Uterus (tissue), 2 donors: ENCODE measurements at regions not wholly inside any gene's neighbourhood (a gene's known extent, or its start where the extent isn't known, plus 50 kb on each side); places are given as distances from the start of the nearest gene placed in this dataset.

Experiments
- POLR2A ChIP-seq, 2 donors: fragments of 450-650 bp; IDR thresholded peaks; one replicate each; pipeline ENCODE4 v1.6.1; 2016; ENCODE audit warnings: antibody characterized with exemption in 2 of 2, mild to moderate bottlenecking in 1 of 2, moderate library complexity in 1 of 2
- TF ChIP-seq, protein P1 (sequence below), 4 experiments: fragments of 200-600 bp in 2 of 4; fragments of 450-650 bp in 2 of 4; sonication (generic) in 2 of 4; IDR thresholded peaks; one replicate each; pipeline ENCODE4 v1.5.1; 2016 to 2019; ENCODE audit warnings: antibody characterized with exemption in 4 of 4, mild to moderate bottlenecking in 2 of 4, moderate library complexity in 1 of 4

DNA sequence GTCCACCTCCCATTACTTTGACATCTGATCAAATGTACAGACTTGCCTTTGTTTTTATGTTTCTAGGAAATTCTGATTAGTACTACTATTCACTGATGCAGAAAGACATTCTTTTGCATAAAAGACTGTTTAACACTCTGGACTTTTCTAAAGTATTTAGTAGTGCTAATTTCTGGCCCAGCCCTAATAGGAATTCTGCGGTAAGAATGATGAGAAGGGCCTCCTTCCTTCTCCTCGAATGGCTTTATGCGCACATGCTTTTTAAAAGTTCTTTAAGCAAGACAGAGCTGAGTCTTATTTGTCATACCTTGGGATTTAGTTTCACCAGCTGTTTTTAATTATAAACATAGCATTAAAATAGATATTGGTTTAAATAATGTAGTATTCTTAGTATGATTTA is 192.3 kb upstream of the RBMS3 start:
- TF ChIP-seq, protein P1, sequence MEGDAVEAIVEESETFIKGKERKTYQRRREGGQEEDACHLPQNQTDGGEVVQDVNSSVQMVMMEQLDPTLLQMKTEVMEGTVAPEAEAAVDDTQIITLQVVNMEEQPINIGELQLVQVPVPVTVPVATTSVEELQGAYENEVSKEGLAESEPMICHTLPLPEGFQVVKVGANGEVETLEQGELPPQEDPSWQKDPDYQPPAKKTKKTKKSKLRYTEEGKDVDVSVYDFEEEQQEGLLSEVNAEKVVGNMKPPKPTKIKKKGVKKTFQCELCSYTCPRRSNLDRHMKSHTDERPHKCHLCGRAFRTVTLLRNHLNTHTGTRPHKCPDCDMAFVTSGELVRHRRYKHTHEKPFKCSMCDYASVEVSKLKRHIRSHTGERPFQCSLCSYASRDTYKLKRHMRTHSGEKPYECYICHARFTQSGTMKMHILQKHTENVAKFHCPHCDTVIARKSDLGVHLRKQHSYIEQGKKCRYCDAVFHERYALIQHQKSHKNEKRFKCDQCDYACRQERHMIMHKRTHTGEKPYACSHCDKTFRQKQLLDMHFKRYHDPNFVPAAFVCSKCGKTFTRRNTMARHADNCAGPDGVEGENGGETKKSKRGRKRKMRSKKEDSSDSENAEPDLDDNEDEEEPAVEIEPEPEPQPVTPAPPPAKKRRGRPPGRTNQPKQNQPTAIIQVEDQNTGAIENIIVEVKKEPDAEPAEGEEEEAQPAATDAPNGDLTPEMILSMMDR (IDR thresholded peaks at IDR 0.05), result no peak
- TF ChIP-seq POLR2A (IDR thresholded peaks at IDR 0.05), result no peak
